ENCODE measurements at regions not wholly inside any gene's neighbourhood (a gene's known extent, or its start where the extent isn't known, plus 50 kb on each side); places are given as distances from the start of the nearest gene placed in this dataset.

- DNase-seq = no peak
- Histone ChIP-seq H3K27me3 (no peaks in the 10 kb centered on the region), H3K9me3 (no peaks in the 10 kb centered on the region), H3K4me3 (no peak overlapping the region), H3K4me1 (no peaks in the 10 kb centered on the region), H3K27ac (no peak overlapping the region), H3K36me3 (no peaks in the 10 kb centered on the region)
- TF ChIP-seq POLR2A (IDR thresholded peaks at IDR 0.05) = no peak
- no peak for TF ChIP-seq CTCF (IDR thresholded peaks at IDR 0.05)
These were observed 415.3 kb downstream of the CTTN start for GRCh38 chr11:70813651-70814050.

GRCh38 chr11:70815485-70815832 lies 417.1 kb downstream of the CTTN start:
- no peak for DNase-seq
- no peaks in the 10 kb centered on the region for H3K4me1 ChIP-seq
- H3K9me3 ChIP-seq = no peaks in the 10 kb centered on the region
- H3K36me3 ChIP-seq = no peaks in the 10 kb centered on the region
- H3K27me3 ChIP-seq = no peaks in the 10 kb centered on the region
- no peak overlapping the region for H3K4me3 ChIP-seq
- no peak overlapping the region for H3K27ac ChIP-seq
- TF ChIP-seq POLR2A (IDR thresholded peaks at IDR 0.05) (no peak), CTCF (IDR thresholded peaks at IDR 0.05) (no peak)

GRCh38 chr11:70816156-70816678 lies 417.9 kb downstream of the CTTN start:
- Histone ChIP-seq H3K9me3 (no peaks in the 10 kb centered on the region), H3K4me3 (no peak overlapping the region), H3K27me3 (no peaks in the 10 kb centered on the region), H3K4me1 (no peaks in the 10 kb centered on the region), H3K27ac (no peak overlapping the region), H3K36me3 (no peaks in the 10 kb centered on the region)
- TF ChIP-seq CTCF (IDR thresholded peaks at IDR 0.05) (no peak), POLR2A (IDR thresholded peaks at IDR 0.05) (no peak)
- no peak for DNase-seq

DNA sequence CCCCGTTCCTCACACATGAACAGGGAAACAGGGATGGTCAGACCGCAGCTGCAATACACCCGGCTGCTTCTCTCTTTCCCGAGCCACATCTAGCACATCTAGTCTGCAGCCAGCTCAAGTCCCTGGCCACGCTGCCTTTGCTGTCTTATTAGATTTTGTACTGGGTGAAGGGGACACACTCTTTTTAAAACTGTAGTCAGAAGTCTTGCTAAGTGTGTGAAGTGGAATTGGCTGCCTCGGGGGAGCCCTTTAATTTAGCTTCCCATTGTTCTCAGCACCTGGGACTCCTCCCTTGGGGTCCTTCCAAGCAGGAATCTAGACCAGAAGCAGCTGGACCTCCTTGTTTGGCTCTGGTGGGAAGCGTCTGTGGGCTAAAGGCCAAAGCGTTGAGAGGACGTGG lies 420.0 kb downstream of the CTTN start:
- Histone ChIP-seq H3K27ac (no peak overlapping the region), H3K4me3 (no peak overlapping the region), H3K27me3 (no peaks in the 10 kb centered on the region), H3K36me3 (no peaks in the 10 kb centered on the region), H3K9me3 (no peaks in the 10 kb centered on the region), H3K4me1 (no peaks in the 10 kb centered on the region)
- no peak for DNase-seq
- TF ChIP-seq CTCF (IDR thresholded peaks at IDR 0.05) = no peak
- no peak for TF ChIP-seq POLR2A (IDR thresholded peaks at IDR 0.05)

DNA sequence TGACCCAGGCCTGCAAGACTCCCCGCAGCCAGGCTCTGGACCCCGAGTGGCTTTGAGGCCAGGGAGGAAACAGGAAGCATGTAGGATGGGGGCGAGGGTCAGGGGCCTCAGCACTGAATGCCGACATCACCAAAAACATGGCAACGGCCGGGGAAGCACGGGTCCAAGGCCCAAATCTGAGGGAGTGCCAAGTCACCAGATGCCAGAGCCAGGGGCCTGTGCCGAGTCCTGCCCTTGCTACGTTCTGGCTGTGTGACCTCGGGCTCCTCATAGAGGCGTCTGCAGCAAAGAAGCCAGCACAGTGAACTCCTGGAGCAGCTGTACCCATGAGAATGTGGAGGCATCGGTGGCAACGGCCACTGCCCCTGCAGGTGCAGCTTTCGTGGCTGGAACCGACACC lies 420.7 kb downstream of the CTTN start:
- Histone ChIP-seq H3K4me3 (no peak overlapping the region), H3K36me3 (no peaks in the 10 kb centered on the region), H3K27ac (no peak overlapping the region), H3K4me1 (no peaks in the 10 kb centered on the region), H3K9me3 (no peaks in the 10 kb centered on the region), H3K27me3 (no peaks in the 10 kb centered on the region)
- TF ChIP-seq CTCF (IDR thresholded peaks at IDR 0.05) = no peak
- TF ChIP-seq POLR2A (IDR thresholded peaks at IDR 0.05) = no peak
- DNase-seq = no peak

DNA sequence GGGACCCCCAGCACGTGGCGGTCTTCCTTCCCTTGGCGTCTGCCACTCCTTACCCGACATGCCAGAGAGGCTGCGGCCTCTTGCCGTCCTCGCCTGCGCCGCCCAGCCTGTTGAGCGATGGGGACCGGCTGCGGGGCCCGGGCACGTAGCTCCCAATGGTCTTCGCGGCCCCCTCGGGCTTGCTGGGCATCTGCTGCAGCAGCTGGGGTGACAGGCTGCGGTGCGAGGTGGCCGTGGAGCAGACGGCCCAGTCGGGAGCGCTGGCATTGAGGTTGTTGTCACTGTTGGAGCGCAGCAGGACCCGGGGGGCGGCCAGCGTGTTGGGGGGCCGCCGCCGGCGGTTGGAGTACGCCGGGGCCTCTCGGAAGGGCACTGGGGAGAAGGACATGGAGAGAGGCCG lies 422.0 kb downstream of the CTTN start:
- TF ChIP-seq CTCF (IDR thresholded peaks at IDR 0.05) = no peak
- no peak for TF ChIP-seq POLR2A (IDR thresholded peaks at IDR 0.05)
- no peak for DNase-seq
- Histone ChIP-seq H3K27ac (no peak overlapping the region), H3K27me3 (no peaks in the 10 kb centered on the region), H3K9me3 (no peaks in the 10 kb centered on the region), H3K4me3 (no peak overlapping the region), H3K36me3 (no peaks in the 10 kb centered on the region), H3K4me1 (no peaks in the 10 kb centered on the region)
